PC-9 (cell line): ENCODE measurements at regions not wholly inside any gene's neighbourhood (a gene's known extent, or its start where the extent isn't known, plus 50 kb on each side); places are given as distances from the start of the nearest gene placed in this dataset.
"Not testable (repeated sequence)": the region's sequence is repeated elsewhere in the genome, so short reads cannot be mapped to it uniquely, and the experiment has no call there.

Experiments
- BruUV-seq: library from RNA; stranded (reverse); fragments of 400-500 nt; replicated peaks from 2 replicates; lab custom pipeline; 2021; lab: Mats Ljungman, UMichigan
- CTCF ChIA-PET: fragments of 300-600 bp; sonication (Branson Sonifier 250); formaldehyde crosslinking; loops from one replicate; lab custom pipeline; 2022; ENCODE audit warnings: antibody characterized with exemption; lab: Charles Lee
- POLR2A ChIA-PET: fragments of 300-600 bp; sonication (Branson Sonifier 250); formaldehyde crosslinking; loops from one replicate; lab custom pipeline; 2022; ENCODE audit warnings: antibody characterized with exemption; ENCODE audit not compliant: unreplicated experiment; lab: Charles Lee
- DNase-seq, 2 experiments: peaks; one replicate each; pipeline versions ENCODE4 v3.0.0 to v3.0.0-alpha.2; 2015 to 2022; ENCODE audit warnings: mixed read lengths in 1 of 2
- H2AFZ ChIP-seq: fragments of 200-600 bp; sonication (generic); 2 replicates; pipeline ENCODE4 v1.8.1; 2017; ENCODE audit warnings: antibody characterized with exemption
- H3F3A ChIP-seq: fragments of 200-600 bp; sonication (generic); 2 replicates; pipeline ENCODE4 v1.8.1; 2017; ENCODE audit warnings: antibody characterized with exemption, mild to moderate bottlenecking, low read depth; ENCODE audit not compliant: insufficient read depth
- H3K27ac ChIP-seq: fragments of 200-600 bp; sonication (generic); 2 replicates; pipeline ENCODE4 v1.6.1; 2016; ENCODE audit warnings: mixed run types
- H3K27me3 ChIP-seq: fragments of 200-600 bp; sonication (generic); 2 replicates; pipeline ENCODE4 v1.6.1; 2016; ENCODE audit warnings: low read depth, mixed run types; ENCODE audit not compliant: insufficient read depth
- H3K36me3 ChIP-seq: fragments of 200-600 bp; sonication (generic); 2 replicates; pipeline ENCODE4 v1.6.1; 2016; ENCODE audit warnings: low read depth, mixed run types
- H3K4me1 ChIP-seq: fragments of 200-600 bp; sonication (generic); replicated peaks from 2 replicates; pipeline ENCODE4 v1.6.1; 2016; ENCODE audit warnings: mixed run types; ENCODE audit not compliant: insufficient read depth
- H3K4me2 ChIP-seq: fragments of 200-600 bp; sonication (generic); 2 replicates; pipeline ENCODE4 v1.6.1; 2017; ENCODE audit warnings: mixed run types
- H3K4me3 ChIP-seq: fragments of 200-600 bp; sonication (generic); 2 replicates; pipeline ENCODE4 v1.6.1; 2016; ENCODE audit warnings: mixed run types
- H3K79me2 ChIP-seq: fragments of 200-600 bp; sonication (generic); 2 replicates; pipeline ENCODE4 v1.6.1; 2017; ENCODE audit warnings: low read depth, mixed run types
- H3K9me2 ChIP-seq: fragments of 200-600 bp; sonication (generic); 2 replicates; pipeline ENCODE4 v1.8.1; 2017; ENCODE audit warnings: mild to moderate bottlenecking; ENCODE audit not compliant: insufficient read depth
- H3K9me3 ChIP-seq: fragments of 200-600 bp; sonication (generic); 2 replicates; pipeline ENCODE4 v1.8.1; 2016; ENCODE audit warnings: low read depth; ENCODE audit not compliant: insufficient read depth
- H4K20me1 ChIP-seq: fragments of 200-600 bp; sonication (generic); 2 replicates; pipeline ENCODE4 v1.8.1; 2017; ENCODE audit not compliant: insufficient read depth
- EZH2 ChIP-seq: fragments of 200-600 bp; sonication (generic); IDR thresholded peaks from 2 replicates; pipeline ENCODE4 v1.8.0; 2017; ENCODE audit warnings: antibody characterized with exemption, low read depth
- intact Hi-C: fragments of 100-400 bp; cut with micrococcal nuclease; formaldehyde crosslinking; loops from one replicate; pipeline ENCODE4 v1.10.0; 2022; ENCODE audit not compliant: unreplicated experiment
- TF ChIP-seq, protein P1 (sequence below): fragments of 200-600 bp; sonication (generic); conservative IDR thresholded peaks from 2 replicates; pipeline ENCODE4 v1.6.1; 2017; ENCODE audit warnings: mixed run types, antibody characterized with exemption, mild to moderate bottlenecking, moderate library complexity

DNA sequence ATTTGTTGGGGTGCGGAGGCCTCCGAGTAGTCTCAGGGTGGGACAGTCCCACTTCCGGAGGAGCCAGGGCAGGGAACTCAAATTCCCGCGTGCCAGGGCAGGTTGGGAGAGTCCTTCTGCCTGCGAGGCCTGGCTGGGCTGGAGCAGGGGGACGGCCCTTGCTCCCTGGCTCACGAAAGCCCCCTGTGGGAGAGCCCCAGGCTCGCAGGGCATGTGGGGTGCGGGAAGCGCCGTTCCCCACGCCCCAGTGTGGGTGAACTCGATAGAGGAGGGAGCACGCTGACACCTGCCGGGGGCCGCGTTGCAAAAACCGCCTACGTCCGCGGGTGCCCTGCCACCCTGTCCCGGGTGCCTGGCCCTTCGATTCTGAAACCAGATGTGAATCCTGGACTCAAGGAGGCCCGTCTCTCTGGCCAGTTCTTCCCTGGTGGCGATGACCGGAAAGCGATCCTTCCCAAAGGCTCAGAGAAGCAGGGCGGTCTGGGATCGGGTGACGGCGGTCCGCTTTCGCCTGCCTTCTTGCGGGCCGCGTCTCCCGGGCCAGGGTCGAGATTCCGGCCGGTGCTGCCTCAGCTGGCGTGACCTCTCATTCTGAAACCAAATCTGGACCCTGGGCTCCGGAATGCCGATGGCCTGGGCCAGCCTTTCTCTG lies 1846.5 kb upstream of the DEFB115 start:
- no peak overlapping the region for H3K4me2 ChIP-seq
- H3K9me2 ChIP-seq: no peaks in the 10 kb centered on the region
- POLR2A ChIA-PET: no interaction called here
- no peaks in the 10 kb centered on the region for H3K4me1 ChIP-seq
- no peaks in the 10 kb centered on the region for H3K79me2 ChIP-seq
- BruUV-seq: no TSS peak
- CTCF ChIA-PET: no interaction called here
- TF ChIP-seq EZH2: no peak
- TF ChIP-seq, protein P1, sequence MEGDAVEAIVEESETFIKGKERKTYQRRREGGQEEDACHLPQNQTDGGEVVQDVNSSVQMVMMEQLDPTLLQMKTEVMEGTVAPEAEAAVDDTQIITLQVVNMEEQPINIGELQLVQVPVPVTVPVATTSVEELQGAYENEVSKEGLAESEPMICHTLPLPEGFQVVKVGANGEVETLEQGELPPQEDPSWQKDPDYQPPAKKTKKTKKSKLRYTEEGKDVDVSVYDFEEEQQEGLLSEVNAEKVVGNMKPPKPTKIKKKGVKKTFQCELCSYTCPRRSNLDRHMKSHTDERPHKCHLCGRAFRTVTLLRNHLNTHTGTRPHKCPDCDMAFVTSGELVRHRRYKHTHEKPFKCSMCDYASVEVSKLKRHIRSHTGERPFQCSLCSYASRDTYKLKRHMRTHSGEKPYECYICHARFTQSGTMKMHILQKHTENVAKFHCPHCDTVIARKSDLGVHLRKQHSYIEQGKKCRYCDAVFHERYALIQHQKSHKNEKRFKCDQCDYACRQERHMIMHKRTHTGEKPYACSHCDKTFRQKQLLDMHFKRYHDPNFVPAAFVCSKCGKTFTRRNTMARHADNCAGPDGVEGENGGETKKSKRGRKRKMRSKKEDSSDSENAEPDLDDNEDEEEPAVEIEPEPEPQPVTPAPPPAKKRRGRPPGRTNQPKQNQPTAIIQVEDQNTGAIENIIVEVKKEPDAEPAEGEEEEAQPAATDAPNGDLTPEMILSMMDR: no peak
- no peak overlapping the region for H2AFZ ChIP-seq
- H3F3A ChIP-seq: no peaks in the 10 kb centered on the region
- H3K9me3 ChIP-seq: no peaks in the 10 kb centered on the region
- H3K4me3 ChIP-seq: no peak overlapping the region
- no peak overlapping the region for H3K27ac ChIP-seq
- intact Hi-C loops: no loop called here
- H4K20me1 ChIP-seq: no peaks in the 10 kb centered on the region
- DNase-seq: no peak
- no peaks in the 10 kb centered on the region for H3K36me3 ChIP-seq
- peaks cover 14% of the 10 kb centered on the region; the same call in 1 of the 2 replicates for H3K27me3 ChIP-seq

DNA sequence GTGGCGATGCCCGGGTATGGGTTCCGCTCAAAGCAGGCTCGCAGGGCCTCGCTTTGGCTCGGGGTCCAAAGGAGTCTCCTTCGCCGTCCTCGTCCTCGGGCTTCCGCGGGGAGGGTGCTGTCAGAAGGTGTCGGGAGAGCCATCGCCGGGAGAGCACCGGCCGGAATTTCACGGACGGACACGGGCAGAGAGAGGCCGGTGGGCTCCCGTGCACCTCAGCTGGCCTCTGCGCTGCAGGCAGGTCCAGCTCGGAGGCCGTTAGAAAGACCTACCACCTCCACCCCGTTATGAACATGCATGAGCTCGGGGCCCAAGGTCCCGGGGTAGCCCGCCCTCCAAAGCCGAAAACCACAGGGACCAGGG lies 1846.0 kb upstream of the DEFB115 start:
- BruUV-seq, H3K9me3 ChIP-seq, H2AFZ ChIP-seq, DNase-seq, H3F3A ChIP-seq, H3K4me2 ChIP-seq, H3K4me3 ChIP-seq, H4K20me1 ChIP-seq, H3K27ac ChIP-seq, CTCF ChIA-PET, H3K36me3 ChIP-seq, POLR2A ChIA-PET, H3K9me2 ChIP-seq, H3K79me2 ChIP-seq, intact Hi-C loops, H3K4me1 ChIP-seq: not testable (repeated sequence)
- H3K27me3 ChIP-seq: peaks cover 18% of the 10 kb centered on the region; the same call in 1 of the 2 replicates

DNA sequence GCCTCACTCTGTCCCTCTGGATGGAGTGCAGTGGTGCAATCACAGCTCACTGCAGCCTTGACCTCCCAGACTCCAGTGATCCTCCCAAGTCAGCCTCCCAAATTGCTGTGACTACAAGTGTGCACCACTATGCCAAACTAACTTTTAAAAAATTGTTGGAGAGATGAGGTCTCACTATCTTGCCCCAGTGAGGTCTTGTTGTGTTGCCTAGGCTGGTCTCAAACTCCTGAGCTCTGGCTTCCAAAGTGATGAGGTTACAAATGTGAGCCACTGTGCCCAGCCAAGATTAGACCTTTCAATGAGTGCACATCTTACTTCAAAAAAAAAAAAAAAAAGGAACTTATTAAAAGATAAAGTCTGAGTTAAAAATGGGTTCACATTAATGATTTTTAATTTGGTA lies 1838.1 kb upstream of the DEFB115 start:
- H3K27me3 ChIP-seq: peaks cover 8% of the 10 kb centered on the region; the same call in 1 of the 2 replicates
- no peak overlapping the region for H3K4me3 ChIP-seq
- no peaks in the 10 kb centered on the region for H3F3A ChIP-seq
- no peak overlapping the region for H2AFZ ChIP-seq
- CTCF ChIA-PET: no interaction called here
- no peak overlapping the region for H3K27ac ChIP-seq
- no peak for TF ChIP-seq EZH2
- TF ChIP-seq, protein P1: no peak
- H3K79me2 ChIP-seq: no peaks in the 10 kb centered on the region
- no peaks in the 10 kb centered on the region for H3K9me3 ChIP-seq
- H4K20me1 ChIP-seq: no peaks in the 10 kb centered on the region
- H3K4me2 ChIP-seq: no peak overlapping the region
- intact Hi-C loops: no loop called here
- POLR2A ChIA-PET: no interaction called here
- no peaks in the 10 kb centered on the region for H3K36me3 ChIP-seq
- DNase-seq: no peak
- no TSS peak for BruUV-seq
- H3K9me2 ChIP-seq: no peaks in the 10 kb centered on the region
- no peaks in the 10 kb centered on the region for H3K4me1 ChIP-seq
